ENCODE measurements at regions not wholly inside any gene's neighbourhood (a gene's known extent, or its start where the extent isn't known, plus 50 kb on each side); places are given as distances from the start of the nearest gene placed in this dataset.

DNA sequence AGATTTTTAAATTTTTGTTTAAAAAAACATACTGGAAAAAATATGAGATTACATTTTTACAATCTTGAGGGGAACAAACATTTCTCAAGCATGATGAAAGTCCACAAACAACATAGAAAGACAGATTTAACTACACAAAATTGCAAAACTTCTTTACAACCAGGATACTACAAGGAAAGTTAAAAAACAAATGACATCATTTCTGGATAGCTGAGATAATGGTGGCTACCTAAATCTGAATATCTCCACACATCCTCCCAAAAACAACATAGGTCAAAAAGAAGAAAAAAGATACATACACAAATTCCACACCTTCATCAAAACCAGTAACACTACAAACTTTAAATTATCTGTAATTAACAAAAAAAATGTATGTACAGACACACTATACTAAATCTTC lies 120.8 kb upstream of the TNPO1 start:
- ChIA-PET CTCF (no interaction called here), POLR2A (ENCODE audit: unreplicated experiment) (no interaction called here)
- no peak overlapping the region for H4K5ac ChIP-seq (ENCODE audit: low read depth, low read length)
- H3K27ac ChIP-seq (ENCODE audit: insufficient read depth, low read length), result no peak overlapping the region
- intact Hi-C loops (cut with micrococcal nuclease) (no loop called here), in situ Hi-C loops (cut with MboI; ENCODE audit: low sequenced_read_pairs) (no loop called here), dilution Hi-C loops (cut with HindIII; ENCODE audit: low sequenced_read_pairs, unreplicated experiment) (no loop called here)
- peaks cover 7% of the 10 kb centered on the region for H3K27me3 ChIP-seq (ENCODE audit: control insufficient read depth, insufficient read depth, low read length)
- no peak overlapping the region for H3K4me2 ChIP-seq (ENCODE audit: low read depth, low read length)
- no peak overlapping the region for H2BK5ac ChIP-seq (ENCODE audit: low read depth, low read length, poor library complexity, severe bottlenecking)
- H4K8ac ChIP-seq (ENCODE audit: low read depth in 2 of 2, low read length in 2 of 2), result no peak overlapping the region
- ATAC-seq (ENCODE audit: low read depth) (no peak), DNase-seq (no peak)
- H3K79me1 ChIP-seq (ENCODE audit: low read depth in 1 of 2, low read length in 2 of 2), result no peaks in the 10 kb centered on the region
- no peak overlapping the region for H3K9ac ChIP-seq (ENCODE audit: low read depth, low read length)
- H3K4me1 ChIP-seq (ENCODE audit: control insufficient read depth, insufficient read depth, low read length), result peaks cover 3% of the 10 kb centered on the region
- no peaks in the 10 kb centered on the region for H3K9me3 ChIP-seq (ENCODE audit: control insufficient read depth, insufficient read depth, low read length)
- no peaks in the 10 kb centered on the region for H3K9me1 ChIP-seq (ENCODE audit: insufficient read depth, low read length)
- no peak overlapping the region for H2AFZ ChIP-seq (replicated peaks; ENCODE audit: low read length, poor library complexity)
- H3K14ac ChIP-seq (replicated peaks; ENCODE audit: low read depth, low read length), result no peak overlapping the region
- no peak overlapping the region for H3K56ac ChIP-seq (ENCODE audit: extremely low read depth, insufficient read depth, low read length)
- no peaks in the 10 kb centered on the region for H3K36me3 ChIP-seq (ENCODE audit: control insufficient read depth, insufficient read depth, low read length)
- no peak overlapping the region for H2BK120ac ChIP-seq (ENCODE audit: low read depth, low read length)
- H2BK20ac ChIP-seq (ENCODE audit: low read depth, low read length), result no peak overlapping the region
- no peak overlapping the region for H3K18ac ChIP-seq (ENCODE audit: low read depth, low read length)
- no peak overlapping the region for H3K4ac ChIP-seq (ENCODE audit: low read depth, low read length)
- no peak overlapping the region for H2AK5ac ChIP-seq (ENCODE audit: low read depth, low read length)
- TF ChIP-seq RAD21 (IDR thresholded peaks at IDR 0.05; ENCODE audit: low read length) (no peak), RCOR1 (IDR thresholded peaks at IDR 0.05; ENCODE audit: insufficient replicate concordance, low read length) (no peak), BHLHE40 (IDR thresholded peaks at IDR 0.05; ENCODE audit: low read depth, low read length) (no peak), RFX5 (IDR thresholded peaks at IDR 0.05; ENCODE audit: low read depth, low read length) (no peak), NFE2L2 (IDR thresholded peaks at IDR 0.05; ENCODE audit: low read depth, low read length) (no peak), MAZ (IDR thresholded peaks at IDR 0.05; ENCODE audit: borderline replicate concordance, low read depth, low read length) (no peak), POLR2A (IDR thresholded peaks at IDR 0.05; ENCODE audit: low read depth, low read length) (no peak), CEBPB (IDR thresholded peaks at IDR 0.05; ENCODE audit: low read depth, low read length) (no peak), MXI1 (IDR thresholded peaks at IDR 0.05; ENCODE audit: borderline replicate concordance, low read depth, low read length) (no peak), MAFK (IDR thresholded peaks at IDR 0.05; ENCODE audit: low read depth, low read length) (no peak), SMC3 (IDR thresholded peaks at IDR 0.05; ENCODE audit: low read depth, low read length) (no peak), FOS (IDR thresholded peaks at IDR 0.05; ENCODE audit: low read depth, low read length) (no peak), CHD1 (IDR thresholded peaks at IDR 0.05; ENCODE audit: low read depth, low read length) (no peak)
- TF ChIP-seq, protein P1, sequence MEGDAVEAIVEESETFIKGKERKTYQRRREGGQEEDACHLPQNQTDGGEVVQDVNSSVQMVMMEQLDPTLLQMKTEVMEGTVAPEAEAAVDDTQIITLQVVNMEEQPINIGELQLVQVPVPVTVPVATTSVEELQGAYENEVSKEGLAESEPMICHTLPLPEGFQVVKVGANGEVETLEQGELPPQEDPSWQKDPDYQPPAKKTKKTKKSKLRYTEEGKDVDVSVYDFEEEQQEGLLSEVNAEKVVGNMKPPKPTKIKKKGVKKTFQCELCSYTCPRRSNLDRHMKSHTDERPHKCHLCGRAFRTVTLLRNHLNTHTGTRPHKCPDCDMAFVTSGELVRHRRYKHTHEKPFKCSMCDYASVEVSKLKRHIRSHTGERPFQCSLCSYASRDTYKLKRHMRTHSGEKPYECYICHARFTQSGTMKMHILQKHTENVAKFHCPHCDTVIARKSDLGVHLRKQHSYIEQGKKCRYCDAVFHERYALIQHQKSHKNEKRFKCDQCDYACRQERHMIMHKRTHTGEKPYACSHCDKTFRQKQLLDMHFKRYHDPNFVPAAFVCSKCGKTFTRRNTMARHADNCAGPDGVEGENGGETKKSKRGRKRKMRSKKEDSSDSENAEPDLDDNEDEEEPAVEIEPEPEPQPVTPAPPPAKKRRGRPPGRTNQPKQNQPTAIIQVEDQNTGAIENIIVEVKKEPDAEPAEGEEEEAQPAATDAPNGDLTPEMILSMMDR (conservative IDR thresholded peaks at IDR 0.05; ENCODE audit: low read depth, low read length), result no peak
- TF ChIP-seq, protein P2, sequence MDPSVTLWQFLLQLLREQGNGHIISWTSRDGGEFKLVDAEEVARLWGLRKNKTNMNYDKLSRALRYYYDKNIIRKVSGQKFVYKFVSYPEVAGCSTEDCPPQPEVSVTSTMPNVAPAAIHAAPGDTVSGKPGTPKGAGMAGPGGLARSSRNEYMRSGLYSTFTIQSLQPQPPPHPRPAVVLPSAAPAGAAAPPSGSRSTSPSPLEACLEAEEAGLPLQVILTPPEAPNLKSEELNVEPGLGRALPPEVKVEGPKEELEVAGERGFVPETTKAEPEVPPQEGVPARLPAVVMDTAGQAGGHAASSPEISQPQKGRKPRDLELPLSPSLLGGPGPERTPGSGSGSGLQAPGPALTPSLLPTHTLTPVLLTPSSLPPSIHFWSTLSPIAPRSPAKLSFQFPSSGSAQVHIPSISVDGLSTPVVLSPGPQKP (IDR thresholded peaks at IDR 0.05; ENCODE audit: borderline replicate concordance, low read depth, low read length), result no peak
- TF ChIP-seq, protein P3, sequence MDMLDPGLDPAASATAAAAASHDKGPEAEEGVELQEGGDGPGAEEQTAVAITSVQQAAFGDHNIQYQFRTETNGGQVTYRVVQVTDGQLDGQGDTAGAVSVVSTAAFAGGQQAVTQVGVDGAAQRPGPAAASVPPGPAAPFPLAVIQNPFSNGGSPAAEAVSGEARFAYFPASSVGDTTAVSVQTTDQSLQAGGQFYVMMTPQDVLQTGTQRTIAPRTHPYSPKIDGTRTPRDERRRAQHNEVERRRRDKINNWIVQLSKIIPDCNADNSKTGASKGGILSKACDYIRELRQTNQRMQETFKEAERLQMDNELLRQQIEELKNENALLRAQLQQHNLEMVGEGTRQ (IDR thresholded peaks at IDR 0.05; ENCODE audit: low read depth, low read length), result no peak
- H2BK15ac ChIP-seq (ENCODE audit: low read depth, low read length), result no peak overlapping the region
- no peak overlapping the region for H2AK9ac ChIP-seq (replicated peaks; ENCODE audit: low read depth, low read length, poor library complexity)
- H3K4me3 ChIP-seq (ENCODE audit: insufficient read depth, low read depth, low read length), result no peak overlapping the region
- no TSS peak for BruUV-seq (replicated peaks)
- H4K91ac ChIP-seq (ENCODE audit: insufficient read depth, low read depth, low read length), result no peak overlapping the region
- no peaks in the 10 kb centered on the region for H4K20me1 ChIP-seq (ENCODE audit: insufficient read depth, low read length)
- no peak overlapping the region for H3K23ac ChIP-seq (ENCODE audit: low read depth, low read length)
